Astrocyte of the spinal cord (primary cell): ENCODE measurements at regions not wholly inside any gene's neighbourhood (a gene's known extent, or its start where the extent isn't known, plus 50 kb on each side); places are given as distances from the start of the nearest gene placed in this dataset.
"Not testable (repeated sequence)": the region's sequence is repeated elsewhere in the genome, so short reads cannot be mapped to it uniquely, and the experiment has no call there.

Experiments used
- DNase-seq: peaks from one replicate; pipeline ENCODE4 v3.0.0; 2011; ENCODE audit warnings: low read depth, low spot score
- H3K4me3 ChIP-seq: 2 replicates; pipeline ENCODE4 v1.5.1; 2011; ENCODE audit warnings: low read depth, mild to moderate bottlenecking, low read length, moderate library complexity
- CTCF ChIP-seq: IDR thresholded peaks from 2 replicates; pipeline ENCODE4 v1.5.1; 2012; ENCODE audit warnings: low read depth, mild to moderate bottlenecking, low read length, inconsistent platforms
- in situ Hi-C: cut with HindIII; loops from 2 replicates; pipeline ENCODE4 v1.10.0; 2017; ENCODE audit warnings: low sequenced_read_pairs

GRCh38 chr6:168995526-168996355 lies 257.9 kb downstream of the THBS2 start:
- H3K4me3 ChIP-seq, result no peak overlapping the region
- no peak for DNase-seq
- in situ Hi-C loops, result no loop called here
- TF ChIP-seq CTCF, result no peak

- no peak for DNase-seq
- TF ChIP-seq CTCF, result no peak
- in situ Hi-C loops, result no loop called here
- H3K4me3 ChIP-seq, result no peak overlapping the region
Measured at GRCh38 chr6:168994956-168995355, 258.7 kb downstream of the THBS2 start.

- DNase-seq, result no peak
- in situ Hi-C loops, result no loop called here
- TF ChIP-seq CTCF, result no peak
- H3K4me3 ChIP-seq, result no peak overlapping the region
Measured at GRCh38 chr6:168992446-168993144, 261.1 kb downstream of the THBS2 start.

GRCh38 chr6:168991695-168992094 lies 262.0 kb downstream of the THBS2 start:
- DNase-seq, in situ Hi-C loops, H3K4me3 ChIP-seq: not testable (repeated sequence)

GRCh38 chr6:168990019-168990751 lies 263.5 kb downstream of the THBS2 start:
- no peak overlapping the region for H3K4me3 ChIP-seq
- in situ Hi-C loops, result no loop called here
- TF ChIP-seq CTCF, result no peak
- no peak for DNase-seq

GRCh38 chr6:168989421-168989820 lies 264.2 kb downstream of the THBS2 start:
- no peak for TF ChIP-seq CTCF
- in situ Hi-C loops, result no loop called here
- H3K4me3 ChIP-seq, result no peak overlapping the region

More at GRCh38 chr6:168989421-168989820, 264.2 kb downstream of the THBS2 start:
- DNase-seq, result no peak
